HepG2 (cell line): ENCODE measurements at regions not wholly inside any gene's neighbourhood (a gene's known extent, or its start where the extent isn't known, plus 50 kb on each side); places are given as distances from the start of the nearest gene placed in this dataset.

Experiments
- ATAC-seq: fragments of 200-7000 bp; cut with Tn5 transposase; 3 replicates; pipeline ENCODE4 v1.9.1; 2020; ENCODE audit warnings: mild to moderate bottlenecking, moderate library complexity
- BruUV-seq: library from RNA; stranded (reverse); fragments of 400-500 nt; replicated peaks from 2 replicates; lab custom pipeline; 2021; lab: Mats Ljungman, UMichigan
- CTCF ChIA-PET: fragments of 300-600 bp; formaldehyde crosslinking; extraction: SDS; loops from one replicate; lab custom pipeline; 2021; ENCODE audit warnings: low total read pairs, inconsistent platforms, low intra/inter-chr PET ratio; lab: Yijun Ruan, JAX
- POLR2A ChIA-PET: fragments of 350-600 bp; sonication (Branson Sonifier 250); formaldehyde crosslinking; loops from one replicate; lab custom pipeline; 2020; ENCODE audit warnings: antibody characterized with exemption, inconsistent platforms; lab: Yijun Ruan, JAX
- DNase-seq: peaks from one replicate; pipeline ENCODE4 v3.0.0-alpha.2; 2015; ENCODE audit warnings: low spot score
- FAIRE-seq: peaks from 3 replicates; lab custom pipeline; 2011; peaks lifted over from hg19 to GRCh38; lab: Jason Lieb, UNC
- H2AFZ ChIP-seq: one replicate; pipeline ENCODE4 v1.6.1; 2011; ENCODE audit warnings: low read length, inconsistent platforms
- H3K27ac ChIP-seq: fragments of 300-600 bp; 3 replicates; pipeline ENCODE4 v1.8.0; 2011; ENCODE audit warnings: mixed run types, mild to moderate bottlenecking, mixed read lengths, low read length, inconsistent platforms; ENCODE audit not compliant: insufficient read depth; ENCODE audit errors: extremely low read length
- H3K27me3 ChIP-seq, 2 experiments: fragments of 200-600 bp in 1 of 2; 2 replicates in 1 of 2; 3 replicates in 1 of 2; pipeline versions ENCODE4 v1.6.0 to v1.8.0; 2011; ENCODE audit warnings: low read length in 2 of 2, mild to moderate bottlenecking in 2 of 2, moderate library complexity in 2 of 2, inconsistent platforms in 1 of 2; ENCODE audit not compliant: insufficient read depth in 2 of 2, control insufficient read depth in 1 of 2
- H3K36me3 ChIP-seq, 2 experiments: fragments of 200-600 bp in 1 of 2; replicated peaks in 1 of 2; 2 replicates in 1 of 2; 3 replicates in 1 of 2; pipeline versions ENCODE4 v1.5.1 to v1.8.0; 2011; ENCODE audit warnings: low read length in 2 of 2, inconsistent platforms in 1 of 2; ENCODE audit not compliant: insufficient read depth in 2 of 2, control insufficient read depth in 1 of 2
- H3K4me1 ChIP-seq: 2 replicates; pipeline ENCODE4 v1.5.1; 2012; ENCODE audit warnings: low read length, inconsistent platforms; ENCODE audit not compliant: insufficient read depth
- H3K4me2 ChIP-seq: 2 replicates; pipeline ENCODE4 v1.6.0; 2011; ENCODE audit warnings: low read depth, low read length, inconsistent platforms
- H3K4me3 ChIP-seq, 3 experiments: fragments of 200-600 bp in 1 of 3; sonication (generic), shearing (Covaris generic) in 1 of 3; replicated peaks in 1 of 3; 2 replicates each; pipeline ENCODE4 v1.5.1; 2011 to 2016; ENCODE audit warnings: low read length in 3 of 3, inconsistent platforms in 2 of 3, low read depth in 2 of 3, mild to moderate bottlenecking in 2 of 3, control low read depth in 1 of 3, mixed read lengths in 1 of 3; ENCODE audit not compliant: insufficient read depth in 1 of 3
- H3K79me2 ChIP-seq: one replicate; pipeline ENCODE4 v1.6.1; 2011; ENCODE audit warnings: low read length, inconsistent platforms; ENCODE audit not compliant: insufficient read depth
- H3K9ac ChIP-seq: 2 replicates; pipeline ENCODE4 v1.6.0; 2011; ENCODE audit warnings: mild to moderate bottlenecking, low read depth, low read length, inconsistent platforms; ENCODE audit not compliant: insufficient read depth
- H3K9me3 ChIP-seq: 2 replicates; pipeline ENCODE4 v1.5.1; 2012; ENCODE audit warnings: mild to moderate bottlenecking, low read length
- H4K20me1 ChIP-seq: 2 replicates; pipeline ENCODE4 v1.6.0; 2011; ENCODE audit warnings: inconsistent platforms, mild to moderate bottlenecking, low read length, moderate library complexity; ENCODE audit not compliant: insufficient read depth
- CBFB ChIP-seq: sonication (generic); formaldehyde crosslinking; IDR thresholded peaks from 2 replicates; pipeline ENCODE4 v1.4.0; 2020; ENCODE audit warnings: missing genetic modification reagents
- CREB1 ChIP-seq, 2 experiments: fragments of 450-650 bp in 1 of 2; IDR thresholded peaks; 2 replicates each; pipeline ENCODE4 v1.6.1; 2016 to 2017; ENCODE audit warnings: control low read depth in 1 of 2, mild to moderate bottlenecking in 1 of 2, missing compliant biosample characterization in 1 of 2, missing genetic modification characterization in 1 of 2
- CTCF ChIP-seq: sonication (generic); formaldehyde crosslinking; IDR thresholded peaks from 2 replicates; pipeline ENCODE4 v1.5.0; 2020; ENCODE audit warnings: mild to moderate bottlenecking, missing genetic modification reagents, moderate library complexity
- KLF16 ChIP-seq, 2 experiments: sonication (generic) in 1 of 2; formaldehyde crosslinking in 1 of 2; IDR thresholded peaks; 2 replicates each; pipeline versions ENCODE4 v1.6.1 to v1.8.0; 2016 to 2023; ENCODE audit warnings: missing genetic modification reagents in 2 of 2, missing compliant biosample characterization in 1 of 2
- NFAT5 ChIP-seq: sonication (generic); formaldehyde crosslinking; IDR thresholded peaks from 2 replicates; pipeline ENCODE4 v1.4.0; 2020; ENCODE audit warnings: missing genetic modification reagents
- NFIC ChIP-seq: IDR thresholded peaks from 2 replicates; pipeline ENCODE4 v1.6.1; 2012; ENCODE audit warnings: mild to moderate bottlenecking, low read length, inconsistent platforms
- STAT5B ChIP-seq: sonication (generic); formaldehyde crosslinking; IDR thresholded peaks from 2 replicates; pipeline ENCODE4 v1.4.0; 2020; ENCODE audit warnings: missing genetic modification reagents
- YEATS2 ChIP-seq: sonication (generic); formaldehyde crosslinking; IDR thresholded peaks from 2 replicates; pipeline ENCODE4 v1.4.0; 2020; ENCODE audit warnings: missing genetic modification reagents, borderline replicate concordance
- ZFP1 ChIP-seq: IDR thresholded peaks from 2 replicates; pipeline ENCODE4 v1.6.1; 2016
- ZFP37 ChIP-seq: sonication (generic); formaldehyde crosslinking; IDR thresholded peaks from 2 replicates; pipeline ENCODE4 v1.4.0; 2020; ENCODE audit warnings: missing genetic modification reagents, borderline replicate concordance
- ZNF335 ChIP-seq: sonication (generic); formaldehyde crosslinking; IDR thresholded peaks from 2 replicates; pipeline ENCODE4 v1.4.0; 2020; ENCODE audit warnings: missing genetic modification reagents
- ZNF704 ChIP-seq: sonication (generic); formaldehyde crosslinking; IDR thresholded peaks from 2 replicates; pipeline ENCODE4 v1.8.1; 2023; ENCODE audit warnings: mild to moderate bottlenecking, inconsistent platforms, moderate library complexity, missing genetic modification reagents, borderline replicate concordance
- ZSCAN9 ChIP-seq: IDR thresholded peaks from 2 replicates; pipeline ENCODE4 v1.6.1; 2016; ENCODE audit warnings: borderline replicate concordance
- WGBS: methylation state at CpG from one replicate; pipeline ENCODE4 v1.1.6; 2017; ENCODE audit warnings: low lambda C conversion rate; 5-methylcytosine and 5-hydroxymethylcytosine counted together
- in situ Hi-C: cut with HindIII; loops from 2 replicates; pipeline ENCODE4 v1.10.0; 2017; ENCODE audit warnings: low pct_unique_long_range_greater_than_20kb; ENCODE audit not compliant: extremely low pct_ligation_motif_present
- intact Hi-C: fragments of 100-400 bp; cut with micrococcal nuclease; formaldehyde crosslinking; loops from one replicate; pipeline ENCODE4 v1.10.0; 2022; ENCODE audit not compliant: unreplicated experiment
- TF ChIP-seq, protein P1 (sequence below): sonication (generic); formaldehyde crosslinking; IDR thresholded peaks from 2 replicates; pipeline ENCODE4 v1.4.0; 2020; ENCODE audit warnings: missing genetic modification reagents

- DNase-seq (no peak), ATAC-seq (no peak), FAIRE-seq (no peak)
- H3K36me3 ChIP-seq: no peaks in the 10 kb centered on the region
- peaks cover 0 to 5% of the 10 kb centered on the region in 2 experiments; a peak in 1 of 5 replicates for H3K27me3 ChIP-seq
- POLR2A ChIA-PET: no interaction called here
- no peak overlapping the region for H3K4me2 ChIP-seq
- H3K27ac ChIP-seq: no peak overlapping the region
- H3K79me2 ChIP-seq: no peaks in the 10 kb centered on the region
- H4K20me1 ChIP-seq: no peaks in the 10 kb centered on the region
- no peak overlapping the region for H3K9ac ChIP-seq
- no TSS peak for BruUV-seq
- in situ Hi-C loops: no loop called here
- CTCF ChIA-PET: no interaction called here
- H3K4me3 ChIP-seq: no peak overlapping the region
- intact Hi-C loops: no loop called here
- no peak overlapping the region for H2AFZ ChIP-seq
- no peaks in the 10 kb centered on the region for H3K9me3 ChIP-seq
- WGBS: 7% methylated on average over 6 of the region's 6 CpGs
- no peaks in the 10 kb centered on the region for H3K4me1 ChIP-seq
- TF ChIP-seq STAT5B (CRISPR knock-in tag) (no peak), ZNF335 (CRISPR knock-in tag) (no peak), ZNF704 (no peak), CREB1 (IDR thresholded peaks at IDR 0.05) (no peak), CREB1 (CRISPR knock-in tag; IDR thresholded peaks at IDR 0.05) (no peak), CTCF (no peak), NFAT5 (CRISPR knock-in tag) (no peak), NFIC (no peak), CBFB (CRISPR knock-in tag) (no peak), KLF16 (CRISPR knock-in tag; IDR thresholded peaks at IDR 0.05) (no peak), ZFP37 (CRISPR knock-in tag) (no peak), YEATS2 (CRISPR knock-in tag) (no peak), ZSCAN9 (CRISPR knock-in tag) (no peak), ZFP1 (no peak)
- TF ChIP-seq, protein P1, sequence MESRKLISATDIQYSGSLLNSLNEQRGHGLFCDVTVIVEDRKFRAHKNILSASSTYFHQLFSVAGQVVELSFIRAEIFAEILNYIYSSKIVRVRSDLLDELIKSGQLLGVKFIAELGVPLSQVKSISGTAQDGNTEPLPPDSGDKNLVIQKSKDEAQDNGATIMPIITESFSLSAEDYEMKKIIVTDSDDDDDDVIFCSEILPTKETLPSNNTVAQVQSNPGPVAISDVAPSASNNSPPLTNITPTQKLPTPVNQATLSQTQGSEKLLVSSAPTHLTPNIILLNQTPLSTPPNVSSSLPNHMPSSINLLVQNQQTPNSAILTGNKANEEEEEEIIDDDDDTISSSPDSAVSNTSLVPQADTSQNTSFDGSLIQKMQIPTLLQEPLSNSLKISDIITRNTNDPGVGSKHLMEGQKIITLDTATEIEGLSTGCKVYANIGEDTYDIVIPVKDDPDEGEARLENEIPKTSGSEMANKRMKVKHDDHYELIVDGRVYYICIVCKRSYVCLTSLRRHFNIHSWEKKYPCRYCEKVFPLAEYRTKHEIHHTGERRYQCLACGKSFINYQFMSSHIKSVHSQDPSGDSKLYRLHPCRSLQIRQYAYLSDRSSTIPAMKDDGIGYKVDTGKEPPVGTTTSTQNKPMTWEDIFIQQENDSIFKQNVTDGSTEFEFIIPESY (CRISPR knock-in tag): no peak
Measured at GRCh38 chr12:125567581-125567980, 502.3 kb downstream of the AACS start.
